ENCODE measurements at regions not wholly inside any gene's neighbourhood (a gene's known extent, or its start where the extent isn't known, plus 50 kb on each side); places are given as distances from the start of the nearest gene placed in this dataset.

GRCh38 chr5:77844623-77845323 lies 68.6 kb upstream of the TBCA start:
- no peak for DNase-seq (ENCODE audit: low read depth)

- no peak for DNase-seq (ENCODE audit: low read depth)
Measured at GRCh38 chr5:77844373-77844622, 68.2 kb upstream of the TBCA start.

DNA sequence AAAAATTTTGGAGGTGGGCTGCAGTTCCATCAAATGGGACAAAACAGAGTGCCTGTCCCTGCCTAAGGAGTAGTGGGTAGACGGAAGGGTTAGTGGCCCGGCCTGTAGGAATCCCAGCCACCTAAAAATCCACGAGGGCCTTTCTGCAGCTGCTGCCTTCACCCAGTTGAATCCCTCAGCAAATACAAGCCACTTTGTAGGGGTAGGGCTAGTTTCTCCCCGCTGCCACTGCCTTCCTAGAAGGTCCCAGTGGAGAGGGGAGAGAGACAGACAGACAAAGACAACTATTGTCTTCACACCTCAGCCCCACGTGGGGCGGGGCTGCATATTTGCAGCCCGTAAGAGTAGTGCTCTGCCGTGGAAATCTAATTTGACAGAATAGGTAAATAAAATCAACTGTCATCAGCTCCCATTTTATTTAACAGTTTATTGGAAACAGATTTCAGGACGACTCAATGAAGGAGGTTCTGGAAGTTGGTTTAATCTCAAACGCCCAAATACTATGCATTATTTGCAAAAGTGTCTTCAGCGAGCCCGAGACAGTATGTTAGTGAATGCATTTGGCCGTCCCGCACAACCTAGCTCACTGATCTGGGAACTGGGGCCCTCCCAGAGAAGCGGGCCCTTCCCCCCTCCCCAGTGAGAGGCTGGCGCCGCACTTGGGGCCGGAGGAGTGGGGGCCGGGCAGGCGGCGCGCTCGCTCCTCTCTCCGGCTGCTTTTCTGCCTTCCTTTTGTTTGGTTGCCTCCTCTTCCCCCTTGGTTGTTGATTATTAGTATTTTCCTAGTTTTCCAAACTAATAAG lies 67.6 kb upstream of the TBCA start:
- no peak for DNase-seq (ENCODE audit: low read depth)

GRCh38 chr5:77842243-77842642 lies 66.1 kb upstream of the TBCA start:
- no peak for DNase-seq (ENCODE audit: low read depth)

GRCh38 chr5:77841616-77842015 lies 65.5 kb upstream of the TBCA start:
- no peak for DNase-seq (ENCODE audit: low read depth)

GRCh38 chr5:77840930-77841329 lies 64.8 kb upstream of the TBCA start:
- no peak for DNase-seq (ENCODE audit: low read depth)

GRCh38 chr5:77839691-77840090 lies 63.6 kb upstream of the TBCA start:
- DNase-seq (ENCODE audit: low read depth) = no peak

- DNase-seq (ENCODE audit: low read depth) = no peak
Measured at GRCh38 chr5:77832938-77833337, 56.8 kb upstream of the TBCA start.

DNA sequence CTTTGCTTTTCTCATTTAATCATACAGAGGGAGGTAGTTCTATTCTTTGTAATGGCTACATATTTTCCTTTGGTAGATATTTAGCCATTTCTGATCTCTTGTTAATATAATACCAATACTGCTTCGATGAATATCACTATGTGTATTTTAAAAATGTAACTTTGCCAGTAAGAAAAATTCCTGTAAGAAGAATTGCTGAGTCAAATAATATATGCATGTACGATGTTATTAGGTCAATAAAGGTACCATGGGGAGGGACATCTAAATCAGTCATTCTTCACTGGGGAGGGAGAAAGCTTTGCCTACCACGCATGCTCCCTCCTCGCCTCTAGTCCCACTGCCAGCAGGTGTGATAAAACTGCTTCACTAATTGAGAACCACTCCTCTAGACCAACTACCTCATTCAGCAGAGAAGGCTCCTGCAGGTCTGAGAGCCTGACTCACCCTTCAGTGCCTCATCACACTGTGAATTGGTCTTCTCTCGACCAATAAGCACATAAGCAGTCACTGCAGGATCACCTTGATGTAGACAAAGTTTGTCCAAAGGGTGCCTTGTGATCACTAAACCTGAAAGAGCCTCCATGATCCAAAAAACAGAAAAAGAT lies 56.1 kb upstream of the TBCA start:
- no peak for DNase-seq (ENCODE audit: low read depth)

GRCh38 chr5:77828445-77828844 lies 52.3 kb upstream of the TBCA start:
- DNase-seq (ENCODE audit: low read depth) = no peak
